GM18861 (cell line): ENCODE measurements at regions not wholly inside any gene's neighbourhood (a gene's known extent, or its start where the extent isn't known, plus 50 kb on each side); places are given as distances from the start of the nearest gene placed in this dataset.

Experiments used
- ATAC-seq: cut with Tn5 transposase; IDR thresholded peaks from one replicate; pipeline ENCODE4 v1.9.1; 2021; ENCODE audit not compliant: unreplicated experiment

DNA sequence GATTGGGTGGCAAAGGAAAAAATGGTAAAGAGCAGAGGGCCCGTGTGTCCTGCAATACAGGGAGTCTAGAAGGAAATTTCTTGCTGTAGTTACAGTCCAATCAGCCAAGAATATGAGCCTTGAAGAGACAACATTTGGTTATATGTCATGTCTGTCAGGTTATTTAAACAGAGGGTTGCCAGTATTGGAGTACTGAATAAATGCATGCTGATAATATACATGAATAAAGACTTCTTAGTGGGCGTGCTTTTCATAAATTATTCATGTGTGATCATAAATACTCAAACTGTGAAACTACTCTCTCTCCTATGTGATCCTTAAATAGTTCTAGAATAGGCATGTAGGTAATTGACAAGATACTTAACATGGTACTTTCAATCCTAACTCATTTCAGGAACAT, 249.0 kb downstream of the CRPPA start:
- no peak for ATAC-seq

DNA sequence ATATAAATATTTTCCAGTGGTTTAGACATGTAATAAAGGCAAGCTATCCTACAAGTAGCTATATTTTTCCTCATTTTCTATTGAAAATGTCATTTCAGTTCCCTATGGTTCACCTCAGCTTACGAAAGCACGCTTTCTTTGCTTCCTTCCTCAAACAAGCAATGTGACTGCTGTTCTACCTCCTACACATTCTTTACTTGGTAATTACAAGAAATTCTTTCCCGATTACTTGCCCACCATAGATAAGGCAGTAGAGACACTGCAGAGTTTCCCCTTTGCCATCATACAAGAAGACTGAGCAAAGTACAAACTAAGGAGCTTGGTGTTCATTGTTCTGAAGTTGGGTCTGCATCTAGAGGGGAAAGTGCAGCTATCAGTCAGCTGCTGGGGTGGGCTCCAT, 249.4 kb downstream of the CRPPA start:
- no peak for ATAC-seq

DNA sequence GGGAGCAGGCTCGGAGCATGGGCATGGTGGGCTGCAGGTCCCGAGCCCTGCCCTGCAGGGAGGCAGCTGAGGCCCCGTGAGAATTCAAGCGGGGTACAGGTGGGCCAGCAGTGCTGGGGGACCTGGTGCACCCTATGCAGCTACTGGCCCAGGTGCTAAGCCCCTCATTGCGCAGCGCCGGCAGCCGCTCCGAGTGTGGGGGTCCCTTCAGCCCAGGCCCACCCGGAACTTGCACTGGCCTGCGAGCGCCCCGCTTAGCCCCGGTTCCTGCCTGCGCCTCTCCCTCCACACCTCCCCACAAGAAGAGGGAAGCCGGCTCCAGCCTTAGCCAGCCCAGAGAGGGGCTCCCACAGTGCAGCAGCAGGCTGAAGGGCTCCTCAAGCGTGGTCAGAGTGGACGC, 250.7 kb downstream of the CRPPA start:
- ATAC-seq = no peak

DNA sequence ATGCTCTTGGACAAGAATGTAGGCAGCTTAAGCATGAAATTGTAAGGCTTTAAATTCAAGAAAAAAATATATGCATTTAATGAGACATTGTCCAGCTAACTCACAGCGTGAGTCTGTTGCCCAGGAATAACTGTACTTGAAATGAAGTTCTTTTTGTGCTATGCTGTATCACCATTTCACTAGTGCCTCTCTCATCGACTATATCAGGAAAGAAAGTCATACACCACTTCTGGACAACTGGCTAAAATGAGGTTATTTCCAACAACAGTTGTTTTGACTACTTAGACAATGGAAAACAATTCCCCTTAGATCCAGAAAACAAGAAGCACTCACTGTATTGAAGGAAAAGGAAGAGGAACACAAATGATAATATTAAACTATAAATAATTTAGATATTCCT, 251.8 kb downstream of the CRPPA start:
- ATAC-seq = no peak

DNA sequence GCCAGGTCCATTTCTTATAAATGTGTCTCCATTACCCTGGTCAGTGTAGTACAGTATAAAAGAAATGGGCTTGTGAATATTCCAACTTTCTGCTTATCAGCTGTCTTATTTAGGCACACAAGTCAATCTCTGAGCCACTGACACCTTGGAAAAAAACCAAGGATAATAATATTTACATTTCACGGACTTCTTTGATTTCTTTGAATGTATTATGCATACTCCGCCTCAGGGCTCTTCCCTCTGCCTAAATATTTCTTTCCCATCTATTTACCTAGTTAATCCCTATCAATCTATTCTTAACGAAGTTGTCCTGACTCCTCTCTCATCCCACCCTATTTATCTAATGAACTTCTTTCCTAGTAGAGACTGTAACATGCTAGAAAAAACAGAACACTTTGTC, 253.8 kb downstream of the CRPPA start:
- no peak for ATAC-seq

DNA sequence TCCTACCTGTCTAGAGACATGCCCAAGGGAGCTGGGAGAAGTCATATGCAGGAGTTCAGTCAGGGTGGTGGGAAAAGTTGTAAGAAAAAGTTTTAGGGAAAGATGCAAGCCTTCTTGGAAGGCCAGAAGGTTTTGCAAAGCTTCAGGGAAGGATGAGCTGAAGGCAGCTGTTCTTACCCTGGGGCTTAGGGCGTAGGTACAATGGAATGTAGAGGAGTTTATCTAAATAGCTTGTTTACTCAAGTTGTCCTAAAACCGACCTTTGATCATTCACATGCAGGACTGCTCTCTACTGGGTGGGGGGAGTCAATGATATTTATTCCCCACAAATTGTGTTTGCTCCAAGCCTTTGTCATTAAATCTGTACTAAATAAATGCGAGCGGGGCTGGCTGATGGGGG, 277.0 kb downstream of the CRPPA start:
- no peak for ATAC-seq

DNA sequence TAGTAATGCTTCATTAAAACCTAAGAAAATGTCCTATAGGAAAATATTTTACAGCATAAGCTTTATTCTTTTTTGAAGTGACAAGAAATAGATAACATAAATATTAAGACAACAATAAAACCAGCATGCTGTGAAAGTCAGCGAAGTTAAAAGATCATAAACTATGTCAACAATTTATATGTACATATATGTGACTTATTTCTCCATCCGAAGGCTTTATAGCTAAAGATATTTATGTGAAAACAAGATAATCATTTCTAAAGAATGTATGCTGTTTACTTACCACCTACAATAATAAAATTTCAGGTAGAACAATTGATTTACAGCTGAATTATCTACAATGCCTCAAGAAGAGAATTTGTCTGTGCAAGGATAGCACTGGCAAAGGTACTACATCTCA, 283.4 kb downstream of the CRPPA start:
- no peak for ATAC-seq

DNA sequence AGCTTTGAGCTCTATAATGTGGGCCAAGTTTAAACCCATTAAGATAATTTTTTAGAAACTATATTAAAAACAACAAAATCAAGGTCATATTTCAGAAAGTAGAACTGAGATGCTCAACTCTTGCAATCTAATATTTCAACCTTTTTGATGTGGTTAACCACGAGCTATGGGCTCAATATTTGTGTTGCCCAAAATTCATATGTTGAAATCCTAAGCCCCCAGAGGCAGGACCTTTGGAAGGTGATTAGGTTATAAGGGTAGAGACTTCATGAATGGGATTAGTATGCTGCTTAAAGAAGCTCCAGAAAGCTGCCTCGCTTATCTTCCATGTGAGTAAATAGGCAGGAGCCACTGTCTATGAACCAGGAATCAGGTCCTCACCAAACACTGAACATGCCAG, 284.4 kb downstream of the CRPPA start:
- no peak for ATAC-seq

DNA sequence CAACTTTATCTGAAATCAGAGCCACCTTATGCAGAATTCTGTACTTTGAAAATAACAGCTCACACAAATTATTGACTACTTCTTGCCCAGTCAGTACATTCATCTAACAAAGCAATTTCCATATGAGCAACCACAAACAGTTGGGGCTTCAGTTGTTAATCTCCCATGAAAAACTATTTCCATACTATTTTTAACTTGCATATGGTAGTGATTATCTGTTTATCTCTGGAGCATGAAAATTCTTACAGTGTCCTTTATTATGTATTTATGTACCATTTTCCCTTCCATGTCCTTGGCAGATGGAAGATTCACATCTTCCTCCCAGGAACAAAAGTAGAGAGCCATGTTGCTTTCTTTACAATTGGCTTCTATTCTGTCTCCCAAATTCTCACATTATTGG, 285.7 kb downstream of the CRPPA start:
- ATAC-seq = no peak

DNA sequence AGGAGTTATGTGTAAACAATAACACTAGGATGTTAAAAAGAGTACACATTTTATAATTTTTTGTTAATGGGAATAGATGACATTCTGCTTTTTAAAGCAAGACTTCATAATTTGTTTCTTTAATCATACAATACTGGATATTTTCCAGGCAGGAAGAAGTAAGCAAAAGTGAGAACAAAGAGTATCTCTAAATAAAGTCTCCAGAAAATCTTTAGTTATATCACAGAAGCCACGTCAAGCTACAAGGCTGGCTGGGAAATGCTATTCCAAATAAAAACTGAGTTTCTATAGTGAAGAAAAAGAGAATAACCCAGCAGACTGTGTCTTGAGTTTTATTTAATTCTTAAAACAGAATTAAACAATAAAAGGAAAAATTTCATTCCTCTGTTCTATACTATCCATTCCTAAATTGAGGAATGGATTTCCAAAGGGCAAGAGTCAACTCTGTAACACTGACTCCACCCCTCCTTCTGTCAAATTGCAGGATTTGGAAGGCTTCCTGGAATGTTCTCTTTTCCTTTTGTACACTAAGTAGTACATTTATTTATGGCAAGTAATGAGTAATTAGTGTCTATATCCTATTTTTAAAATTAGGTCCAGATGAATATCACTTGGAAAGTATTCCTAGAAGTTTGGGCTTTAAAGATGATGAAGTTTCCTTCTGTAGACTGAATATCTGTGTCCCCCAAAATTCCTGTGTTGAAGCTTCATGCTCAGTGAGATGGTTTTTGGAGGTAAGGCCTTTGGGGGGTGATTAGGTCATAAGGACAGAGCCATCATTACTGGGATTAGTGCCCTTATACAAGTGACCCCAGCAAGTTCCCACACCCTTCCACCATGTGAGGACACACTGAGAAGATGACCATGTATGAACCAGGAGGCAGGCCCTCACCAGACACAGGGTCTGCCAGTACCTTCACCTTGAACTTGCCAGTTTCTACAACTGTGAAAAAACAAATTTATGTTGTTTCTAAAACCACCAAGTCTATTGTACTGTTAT, 290.9 kb downstream of the CRPPA start:
- ATAC-seq = no peak

DNA sequence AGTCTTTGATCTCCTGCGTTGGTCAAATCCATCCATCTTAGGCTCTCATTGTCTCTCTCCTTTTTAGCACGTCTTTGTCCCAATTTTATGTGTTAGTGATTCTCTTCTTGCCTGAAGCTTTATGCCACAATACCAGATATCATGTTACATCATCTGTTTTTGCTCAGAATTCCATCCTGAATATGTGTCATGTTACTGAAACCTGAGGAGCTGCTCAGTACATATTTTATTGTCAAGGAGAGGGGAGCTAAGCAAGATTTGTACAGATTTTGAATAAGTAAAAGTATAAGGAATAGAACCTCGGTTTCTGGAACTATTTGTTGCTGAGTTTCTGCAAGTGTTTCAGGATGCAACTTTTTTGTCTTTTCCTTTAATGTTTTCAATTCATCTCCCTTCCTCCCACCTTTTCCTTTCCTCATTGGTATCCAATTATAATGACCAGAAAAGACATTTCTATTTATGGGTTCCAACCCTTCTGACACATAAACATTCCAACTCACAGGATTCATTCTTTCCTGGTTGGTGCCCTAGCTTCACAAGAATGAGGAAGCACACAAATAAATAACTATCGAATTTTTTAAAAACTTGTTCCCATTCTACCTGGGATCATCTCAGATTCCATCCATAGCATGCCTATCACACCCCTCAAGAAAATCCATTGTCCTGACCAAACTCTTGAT, 291.8 kb downstream of the CRPPA start:
- no peak for ATAC-seq

DNA sequence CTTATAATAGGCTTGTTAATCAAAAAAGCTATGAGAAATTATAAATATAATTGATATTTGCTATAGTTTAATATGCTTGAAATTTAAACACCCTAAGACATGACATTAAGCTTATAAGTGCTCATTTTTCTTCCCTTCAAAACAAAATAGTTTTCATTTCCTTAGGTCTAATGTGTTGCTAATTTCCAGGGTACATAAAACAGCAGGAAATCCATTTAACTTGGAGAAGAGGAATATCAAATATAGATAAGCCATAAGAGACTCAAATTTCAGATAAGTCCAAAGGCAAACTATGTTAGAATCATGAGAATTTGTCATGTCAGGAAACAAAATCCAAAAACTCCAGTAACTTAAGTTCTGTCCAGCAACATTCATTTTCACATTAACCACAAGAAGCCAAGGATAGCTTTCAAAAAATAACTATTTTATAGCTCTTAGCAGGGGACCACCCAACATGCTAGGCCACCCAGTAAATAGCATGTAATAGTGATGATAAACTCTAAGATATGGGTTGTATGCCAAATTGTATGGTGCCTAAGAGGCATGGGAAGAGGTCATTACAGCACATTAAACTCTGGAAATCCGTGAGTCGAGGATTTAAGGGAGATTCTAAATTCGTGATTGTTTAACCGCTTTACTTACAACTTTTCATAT, 298.1 kb downstream of the CRPPA start:
- ATAC-seq = no peak

DNA sequence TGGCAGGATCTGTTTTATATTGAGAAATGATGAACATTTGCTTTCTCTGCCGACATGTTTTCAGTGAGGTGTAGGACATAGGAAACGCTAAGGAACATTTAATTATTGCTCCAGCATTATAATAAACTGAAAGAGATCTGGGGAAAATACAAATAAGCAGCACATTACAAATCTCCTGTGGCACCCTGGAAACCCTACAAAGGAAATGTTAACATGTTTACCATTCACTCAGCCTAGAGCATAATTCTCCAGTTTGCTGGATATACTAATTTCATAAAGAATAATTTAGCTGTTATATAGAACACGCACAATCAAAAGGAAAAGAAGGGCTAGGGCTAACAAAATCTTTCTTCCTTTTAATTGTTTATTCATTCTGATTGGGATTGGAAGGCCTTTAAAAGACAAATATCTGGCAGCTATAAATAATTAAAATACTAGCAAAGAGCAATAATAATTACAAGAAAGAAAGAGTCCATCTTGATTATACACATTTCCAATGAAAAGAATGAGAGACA, 299.4 kb downstream of the CRPPA start:
- ATAC-seq = no peak

DNA sequence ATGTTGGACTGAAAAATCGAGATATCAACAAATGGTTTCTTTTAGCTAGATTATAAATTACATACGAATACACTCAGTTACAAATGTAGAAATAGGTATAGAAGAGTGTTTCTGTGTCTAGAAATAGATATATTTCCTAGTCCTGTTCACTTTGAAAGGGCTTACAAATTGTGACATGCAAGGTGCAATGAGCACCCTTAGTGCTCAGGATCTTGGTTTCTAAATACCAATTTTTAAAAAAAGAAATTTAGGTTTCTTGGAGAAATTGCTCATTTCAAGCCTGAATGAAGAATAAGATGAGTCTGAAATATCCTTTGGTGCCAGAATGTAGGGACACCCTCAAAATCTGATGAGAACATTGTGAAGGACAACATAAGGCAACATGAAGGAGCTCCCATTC, 306.0 kb downstream of the CRPPA start:
- no peak for ATAC-seq

DNA sequence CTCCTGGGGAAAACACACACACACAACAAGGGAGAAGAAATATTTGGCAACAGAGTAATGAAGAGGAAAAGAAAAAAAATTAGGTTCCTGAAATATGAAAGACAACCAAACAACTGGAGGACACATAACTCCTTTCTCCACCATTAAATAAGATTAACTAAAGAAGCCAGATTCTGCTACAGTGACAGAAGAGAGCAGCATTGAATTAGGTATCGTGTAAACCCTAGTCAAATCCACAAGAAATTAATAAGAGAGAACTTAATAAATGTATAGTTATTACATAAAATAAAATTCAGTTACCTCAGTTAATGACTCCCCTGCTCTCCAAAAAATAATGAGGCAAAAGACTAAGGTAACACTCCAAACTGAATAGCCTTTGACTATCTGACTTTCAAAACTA, 306.7 kb downstream of the CRPPA start:
- no peak for ATAC-seq

DNA sequence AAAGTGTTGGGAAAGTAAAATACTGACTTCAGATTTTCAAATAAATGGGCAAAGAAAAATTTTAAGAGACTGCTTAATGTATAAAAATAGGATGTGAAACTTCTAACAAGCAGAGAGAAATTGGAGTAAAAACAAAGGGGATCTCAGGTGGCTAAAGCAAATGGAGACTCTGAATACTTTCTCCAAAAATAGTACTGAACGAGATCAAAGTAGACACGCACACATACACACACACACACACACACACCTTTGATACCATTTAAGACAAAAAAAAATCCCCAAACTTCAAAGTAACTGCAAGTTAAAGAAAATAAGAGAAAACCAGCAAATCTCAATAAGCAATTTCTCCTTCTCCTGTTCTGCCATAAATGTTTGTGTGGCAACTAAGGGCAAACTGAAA, 307.3 kb downstream of the CRPPA start:
- no peak for ATAC-seq

DNA sequence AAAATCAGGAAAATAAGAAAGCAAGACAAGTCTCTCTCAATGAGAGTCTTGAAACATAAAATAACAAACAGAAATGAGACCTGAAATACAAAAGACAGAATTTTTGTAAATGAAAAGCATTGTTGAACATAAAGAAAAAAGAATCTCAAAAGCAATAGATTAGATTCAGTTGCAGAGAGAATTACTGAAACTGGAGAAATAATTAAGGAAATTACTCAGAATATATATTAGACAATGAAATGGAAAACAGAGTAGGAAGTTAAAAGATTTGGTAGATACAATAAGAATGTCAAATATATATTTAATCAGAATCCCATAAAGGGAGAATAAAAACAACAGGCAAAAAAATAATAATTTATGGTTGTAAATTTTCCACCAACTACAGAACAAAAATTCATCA, 308.3 kb downstream of the CRPPA start:
- ATAC-seq = no peak

DNA sequence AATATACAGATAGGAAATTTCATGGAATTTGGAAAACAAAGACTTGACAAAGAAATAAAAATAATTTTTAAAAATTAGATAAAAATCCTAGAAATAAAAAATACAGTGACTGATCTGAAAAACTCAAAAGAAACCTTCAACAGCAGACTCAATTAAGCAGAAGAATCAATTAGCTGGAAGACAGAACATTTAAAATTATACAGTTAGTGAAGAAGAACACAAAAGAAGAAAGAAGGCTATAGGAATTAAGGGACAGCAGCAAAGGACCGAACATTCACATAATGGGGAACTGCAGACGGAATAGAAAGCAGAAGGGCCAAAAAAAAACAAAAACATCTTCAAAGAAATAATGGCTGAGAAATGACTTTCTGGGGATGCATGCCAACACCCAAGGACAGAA, 314.5 kb downstream of the CRPPA start:
- no peak for ATAC-seq

DNA sequence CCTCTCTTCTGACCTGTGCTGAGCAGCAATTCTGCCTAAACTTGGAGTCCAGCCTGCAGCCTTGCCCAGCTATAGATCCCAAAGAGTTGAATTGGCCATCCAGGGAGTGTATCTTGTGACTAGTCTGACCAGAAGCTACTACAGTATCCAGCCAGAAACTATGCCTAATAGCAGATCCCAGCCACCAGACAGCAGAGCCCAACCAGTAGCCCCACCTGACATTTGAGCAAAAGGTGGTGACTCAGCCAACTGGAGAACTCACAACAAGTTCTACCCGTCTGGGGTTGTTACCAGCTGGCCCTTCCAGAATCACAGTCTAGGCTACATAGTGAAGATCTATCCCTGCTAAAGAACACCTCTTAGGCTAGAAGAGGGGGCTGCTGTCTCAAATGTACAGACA, 315.0 kb downstream of the CRPPA start:
- no peak for ATAC-seq

DNA sequence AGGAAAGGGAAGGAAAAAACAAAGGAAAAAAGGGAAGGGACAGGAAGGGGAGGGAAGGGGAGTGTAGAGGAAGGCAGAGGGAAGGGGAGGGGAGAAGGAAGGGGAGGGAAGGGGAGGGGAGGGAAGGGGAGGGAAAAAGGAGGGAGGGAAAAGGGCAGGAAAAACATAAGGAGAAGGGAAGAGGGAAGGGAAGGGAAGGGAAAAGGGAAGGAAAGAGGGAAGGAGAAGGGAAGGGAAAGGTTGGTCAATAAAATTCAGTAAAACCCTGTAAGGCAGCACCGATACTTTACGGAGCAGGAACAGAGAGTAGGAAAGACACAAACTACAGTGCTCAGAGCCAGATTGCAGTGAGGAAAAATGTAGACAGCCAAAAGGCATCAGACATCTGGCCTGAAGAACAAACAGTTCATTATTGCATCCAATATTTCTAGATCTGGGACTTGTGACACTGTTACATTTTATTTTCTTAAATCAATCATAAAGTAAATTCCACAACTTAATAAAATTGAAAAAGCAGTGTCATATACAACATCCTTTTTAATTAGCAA, 322.0 kb downstream of the CRPPA start:
- ATAC-seq = no peak

DNA sequence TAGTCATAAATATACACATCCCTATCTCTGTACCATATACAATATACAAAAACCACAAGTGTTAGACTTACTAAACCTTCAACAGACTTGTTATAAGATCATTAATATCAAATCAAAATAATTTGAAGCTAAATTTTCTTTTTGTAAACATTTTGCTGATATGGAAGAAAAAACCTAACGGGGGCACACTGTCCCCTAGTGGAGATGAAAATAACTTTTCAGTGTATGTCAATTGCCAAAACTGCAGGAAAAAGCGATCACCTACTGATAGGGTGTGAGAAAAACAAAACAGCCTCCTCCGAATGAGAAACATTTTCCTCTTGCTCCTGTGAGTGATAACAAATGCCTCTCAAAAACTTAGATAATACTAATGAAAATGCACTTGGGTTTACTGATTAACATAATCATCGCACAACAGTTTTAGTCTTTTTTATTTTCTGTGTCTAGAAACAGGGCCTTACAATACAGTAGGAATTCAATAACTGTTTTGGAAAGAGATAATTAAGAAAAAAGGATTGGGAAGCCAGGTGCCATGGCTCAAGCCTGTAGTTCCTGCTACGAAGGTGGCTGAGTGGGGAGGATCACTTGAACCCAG, 322.7 kb downstream of the CRPPA start:
- ATAC-seq = no peak
